Kidney capillary endothelial cell (primary cell): ENCODE measurements at regions not wholly inside any gene's neighbourhood (a gene's known extent, or its start where the extent isn't known, plus 50 kb on each side); places are given as distances from the start of the nearest gene placed in this dataset.

Source experiments
- DNase-seq: peaks from one replicate; pipeline ENCODE4 v3.0.0-alpha.2; 2018; ENCODE audit warnings: low spot score

DNA sequence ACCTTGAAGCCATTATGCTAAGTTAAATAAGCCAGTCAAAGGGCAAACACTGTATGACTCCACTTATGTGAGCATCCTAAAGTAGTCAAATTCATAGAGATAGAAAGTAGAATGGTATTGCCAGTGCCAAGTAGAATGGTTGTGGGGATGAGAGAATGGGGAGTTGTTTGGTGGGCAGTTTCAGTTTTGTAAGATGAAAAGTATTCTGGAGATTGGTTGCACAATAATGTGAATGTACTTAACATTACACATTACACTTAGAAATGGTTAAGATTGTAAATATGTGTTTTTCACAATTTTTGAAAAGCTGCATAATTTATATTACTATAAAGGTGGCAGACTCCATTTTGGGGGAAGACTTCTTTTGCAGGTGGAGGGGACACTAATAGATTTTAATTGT, 51.3 kb upstream of the CARMIL1 start:
- no peak for DNase-seq
